Smooth muscle cell (in vitro differentiated cells): ENCODE measurements at regions not wholly inside any gene's neighbourhood (a gene's known extent, or its start where the extent isn't known, plus 50 kb on each side); places are given as distances from the start of the nearest gene placed in this dataset.
A peak's percentile ranks its signal among the peaks of the same experiment; 100 is the strongest.

Experiments used
- DNase-seq: peaks from one replicate; lab custom pipeline; 2025; ENCODE audit not compliant: unreplicated experiment; lab: John Stamatoyannopoulos, UW
- H2AFZ ChIP-seq: fragments of 200-600 bp; sonication (generic); 2 replicates; pipeline ENCODE4 v1.6.0; 2016; ENCODE audit warnings: antibody characterized with exemption, low read depth, mild to moderate bottlenecking
- H3F3A ChIP-seq: fragments of 200-600 bp; sonication (generic); 2 replicates; pipeline ENCODE4 v1.6.0; 2017; ENCODE audit warnings: antibody characterized with exemption, low read depth
- H3K27ac ChIP-seq: fragments of 200-600 bp; sonication (generic); 2 replicates; pipeline ENCODE4 v1.5.1; 2016; ENCODE audit warnings: low read depth, mild to moderate bottlenecking
- H3K27me3 ChIP-seq: fragments of 200-600 bp; sonication (generic); 2 replicates; pipeline ENCODE4 v1.6.1; 2016; ENCODE audit warnings: low read depth, mild to moderate bottlenecking
- H3K36me3 ChIP-seq: fragments of 200-600 bp; sonication (generic); 2 replicates; pipeline ENCODE4 v1.5.1; 2016; ENCODE audit warnings: low read depth
- H3K4me1 ChIP-seq: fragments of 200-600 bp; sonication (generic); 2 replicates; pipeline ENCODE4 v1.5.1; 2016; ENCODE audit warnings: low read depth
- H3K4me2 ChIP-seq: fragments of 200-600 bp; sonication (generic); 2 replicates; pipeline ENCODE4 v1.6.0; 2016; ENCODE audit warnings: mild to moderate bottlenecking
- H3K4me3 ChIP-seq: fragments of 200-600 bp; sonication (generic); 2 replicates; pipeline ENCODE4 v1.5.1; 2016; ENCODE audit warnings: mild to moderate bottlenecking
- H3K79me2 ChIP-seq: fragments of 200-600 bp; sonication (generic); 2 replicates; pipeline ENCODE4 v1.6.0; 2016; ENCODE audit warnings: low read depth, mild to moderate bottlenecking
- H3K9ac ChIP-seq: fragments of 200-600 bp; sonication (generic); 2 replicates; pipeline ENCODE4 v1.6.0; 2016; ENCODE audit warnings: low read depth
- H3K9me3 ChIP-seq: fragments of 200-600 bp; sonication (generic); replicated peaks from 2 replicates; pipeline ENCODE4 v1.5.1; 2016; ENCODE audit warnings: low read depth
- H4K20me1 ChIP-seq: fragments of 200-600 bp; sonication (generic); 2 replicates; pipeline ENCODE4 v1.6.0; 2016; ENCODE audit warnings: low read depth
- WGBS: methylation state at CpG from one replicate; pipeline ENCODE4 v1.1.7; 2016; ENCODE audit warnings: low lambda C conversion rate; 5-methylcytosine and 5-hydroxymethylcytosine counted together
- TF ChIP-seq, protein P1 (sequence below): fragments of 200-600 bp; sonication (generic); IDR thresholded peaks from 2 replicates; pipeline ENCODE4 v1.5.1; 2017; ENCODE audit warnings: borderline replicate concordance, mild to moderate bottlenecking, antibody characterized with exemption; ENCODE audit not compliant: insufficient read depth, poor library complexity, severe bottlenecking

DNA sequence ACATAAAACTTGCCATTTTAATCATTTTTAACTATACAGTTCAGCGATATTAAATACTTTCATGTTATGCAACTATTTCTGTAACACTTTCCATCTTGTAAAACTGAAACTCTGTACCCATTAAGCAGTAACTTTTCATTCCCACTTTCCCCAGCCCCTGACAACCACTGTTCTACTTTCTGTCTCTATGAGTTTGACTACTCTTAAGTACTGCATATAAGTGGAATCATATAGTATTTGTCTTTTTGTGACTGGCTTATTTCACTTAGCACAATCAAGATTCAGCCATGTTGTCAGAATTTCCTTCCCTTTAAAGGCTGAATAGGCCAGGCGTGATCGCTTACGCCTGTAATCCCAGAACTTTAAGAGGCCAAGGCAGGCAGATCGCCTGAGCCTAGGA, 56.2 kb downstream of the ARHGAP35 start:
- Histone ChIP-seq H3K27me3 (no peaks in the 10 kb centered on the region), H3K9me3 (no peaks in the 10 kb centered on the region), H3K79me2 (peaks cover 70% of the 10 kb centered on the region), H3K4me2 (peak overlapping the region; percentile 60), H4K20me1 (peaks cover 72% of the 10 kb centered on the region), H2AFZ (no peak overlapping the region), H3K27ac (peak overlapping the region; percentile 49), H3K36me3 (peaks cover 2% of the 10 kb centered on the region), H3K4me1 (peaks cover 19% of the 10 kb centered on the region), H3F3A (peaks cover 22% of the 10 kb centered on the region), H3K4me3 (no peak overlapping the region), H3K9ac (no peak overlapping the region)
- no peak for DNase-seq
- TF ChIP-seq, protein P1, sequence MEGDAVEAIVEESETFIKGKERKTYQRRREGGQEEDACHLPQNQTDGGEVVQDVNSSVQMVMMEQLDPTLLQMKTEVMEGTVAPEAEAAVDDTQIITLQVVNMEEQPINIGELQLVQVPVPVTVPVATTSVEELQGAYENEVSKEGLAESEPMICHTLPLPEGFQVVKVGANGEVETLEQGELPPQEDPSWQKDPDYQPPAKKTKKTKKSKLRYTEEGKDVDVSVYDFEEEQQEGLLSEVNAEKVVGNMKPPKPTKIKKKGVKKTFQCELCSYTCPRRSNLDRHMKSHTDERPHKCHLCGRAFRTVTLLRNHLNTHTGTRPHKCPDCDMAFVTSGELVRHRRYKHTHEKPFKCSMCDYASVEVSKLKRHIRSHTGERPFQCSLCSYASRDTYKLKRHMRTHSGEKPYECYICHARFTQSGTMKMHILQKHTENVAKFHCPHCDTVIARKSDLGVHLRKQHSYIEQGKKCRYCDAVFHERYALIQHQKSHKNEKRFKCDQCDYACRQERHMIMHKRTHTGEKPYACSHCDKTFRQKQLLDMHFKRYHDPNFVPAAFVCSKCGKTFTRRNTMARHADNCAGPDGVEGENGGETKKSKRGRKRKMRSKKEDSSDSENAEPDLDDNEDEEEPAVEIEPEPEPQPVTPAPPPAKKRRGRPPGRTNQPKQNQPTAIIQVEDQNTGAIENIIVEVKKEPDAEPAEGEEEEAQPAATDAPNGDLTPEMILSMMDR = no peak
- 38% methylated on average over 5 of the region's 5 CpGs for WGBS

DNA sequence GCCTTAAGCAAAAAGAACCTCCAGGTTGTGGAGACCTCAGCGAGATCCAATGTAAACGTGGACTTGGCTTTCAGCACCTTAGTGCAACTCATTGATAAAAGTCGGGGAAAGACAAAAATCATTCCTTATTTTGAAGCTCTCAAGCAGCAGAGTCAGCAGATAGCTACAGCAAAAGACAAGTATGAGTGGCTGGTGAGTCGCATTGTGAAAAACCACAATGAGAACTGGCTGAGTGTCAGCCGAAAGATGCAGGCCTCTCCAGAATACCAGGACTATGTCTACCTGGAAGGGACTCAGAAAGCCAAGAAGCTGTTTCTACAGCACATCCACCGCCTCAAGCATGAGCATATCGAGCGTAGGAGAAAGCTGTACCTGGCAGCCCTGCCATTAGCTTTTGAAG, 58.5 kb downstream of the ARHGAP35 start:
- Histone ChIP-seq H3K9ac (no peak overlapping the region), H3K4me1 (peaks cover 3% of the 10 kb centered on the region), H3K4me3 (no peak overlapping the region), H3K9me3 (no peaks in the 10 kb centered on the region), H3K79me2 (peaks cover 76% of the 10 kb centered on the region), H3F3A (peaks cover 10% of the 10 kb centered on the region), H3K27ac (no peak overlapping the region), H4K20me1 (peaks cover 66% of the 10 kb centered on the region), H3K4me2 (no peak overlapping the region), H3K36me3 (peaks cover 9% of the 10 kb centered on the region), H3K27me3 (no peaks in the 10 kb centered on the region), H2AFZ (no peak overlapping the region)
- TF ChIP-seq, protein P1 = no peak
- WGBS = 74% methylated on average over 8 of the region's 8 CpGs
- DNase-seq = no peak

DNA sequence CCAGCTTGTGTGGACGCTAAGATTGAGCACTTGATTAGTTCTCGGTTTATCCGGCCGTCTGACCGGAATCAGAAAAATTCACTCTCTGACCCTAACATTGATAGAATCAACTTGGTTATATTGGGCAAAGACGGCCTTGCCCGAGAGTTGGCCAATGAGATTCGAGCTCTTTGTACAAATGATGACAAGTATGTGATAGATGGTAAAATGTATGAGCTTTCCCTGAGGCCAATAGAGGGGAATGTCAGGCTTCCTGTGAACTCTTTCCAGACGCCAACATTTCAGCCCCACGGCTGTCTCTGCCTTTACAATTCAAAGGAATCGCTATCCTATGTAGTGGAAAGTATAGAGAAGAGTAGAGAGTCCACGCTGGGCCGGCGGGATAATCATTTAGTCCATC, 59.6 kb downstream of the ARHGAP35 start:
- H3K9ac ChIP-seq = no peak overlapping the region
- TF ChIP-seq, protein P1 = no peak
- peaks cover 9% of the 10 kb centered on the region for H3K36me3 ChIP-seq
- no peak for DNase-seq
- no peak overlapping the region for H3K4me2 ChIP-seq
- H3K27ac ChIP-seq = no peak overlapping the region
- H3K79me2 ChIP-seq = peaks cover 70% of the 10 kb centered on the region
- peaks cover 66% of the 10 kb centered on the region for H4K20me1 ChIP-seq
- peaks cover 3% of the 10 kb centered on the region for H3F3A ChIP-seq
- no peak overlapping the region for H3K4me3 ChIP-seq
- no peaks in the 10 kb centered on the region for H3K27me3 ChIP-seq
- peaks cover 3% of the 10 kb centered on the region for H3K4me1 ChIP-seq
- H2AFZ ChIP-seq = no peak overlapping the region
- no peaks in the 10 kb centered on the region for H3K9me3 ChIP-seq
- WGBS = 75% methylated on average over 14 of the region's 14 CpGs

DNA sequence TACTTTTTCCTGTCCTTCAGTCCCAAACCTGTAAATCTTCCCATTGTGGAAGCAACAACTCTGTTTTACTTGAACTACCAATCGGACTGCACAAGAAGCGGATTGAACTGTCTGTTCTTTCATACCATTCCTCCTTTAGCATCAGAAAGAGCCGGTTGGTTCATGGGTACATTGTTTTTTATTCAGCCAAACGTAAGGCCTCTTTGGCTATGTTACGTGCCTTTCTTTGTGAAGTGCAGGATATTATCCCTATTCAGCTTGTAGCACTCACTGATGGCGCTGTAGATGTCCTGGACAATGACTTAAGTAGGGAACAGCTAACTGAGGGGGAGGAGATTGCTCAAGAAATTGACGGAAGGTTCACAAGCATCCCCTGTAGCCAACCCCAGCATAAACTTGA, 60.3 kb downstream of the ARHGAP35 start:
- TF ChIP-seq, protein P1 = no peak
- peaks cover 66% of the 10 kb centered on the region for H3K79me2 ChIP-seq
- H3K36me3 ChIP-seq = peaks cover 9% of the 10 kb centered on the region
- no peak overlapping the region for H3K9ac ChIP-seq
- H3K27me3 ChIP-seq = no peaks in the 10 kb centered on the region
- no peak overlapping the region for H3K4me3 ChIP-seq
- DNase-seq = no peak
- no peak overlapping the region for H3K4me2 ChIP-seq
- peaks cover 10% of the 10 kb centered on the region for H3F3A ChIP-seq
- peaks cover 66% of the 10 kb centered on the region for H4K20me1 ChIP-seq
- peaks cover 8% of the 10 kb centered on the region for H3K4me1 ChIP-seq
- H3K9me3 ChIP-seq = no peaks in the 10 kb centered on the region
- no peak overlapping the region for H3K27ac ChIP-seq
- no peak overlapping the region for H2AFZ ChIP-seq
- WGBS = 94% methylated on average over 7 of the region's 7 CpGs
